ENCODE measurements at regions not wholly inside any gene's neighbourhood (a gene's known extent, or its start where the extent isn't known, plus 50 kb on each side); places are given as distances from the start of the nearest gene placed in this dataset.

DNA sequence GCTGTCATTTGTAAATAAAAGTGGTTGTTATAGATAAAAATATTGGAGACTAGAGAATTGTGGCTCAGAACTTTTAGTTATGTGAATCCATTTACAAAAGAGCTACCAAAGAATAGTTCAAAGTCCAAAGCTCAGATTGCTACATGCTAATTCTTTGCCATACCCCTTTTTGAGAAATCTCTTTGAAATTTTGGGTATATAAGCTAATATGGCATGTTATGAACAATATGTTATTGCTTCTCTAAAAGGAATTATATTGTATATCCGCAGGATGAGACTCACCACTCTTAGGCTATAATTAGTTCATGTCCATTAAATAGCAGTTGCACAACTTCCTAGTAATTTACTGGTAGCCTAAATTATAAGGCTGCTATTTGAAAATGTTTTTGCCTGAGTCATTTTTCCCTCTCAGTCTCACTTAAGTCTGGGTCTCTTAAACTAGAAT is 178.0 kb downstream of the ZNF281 start:
- H3K4me1 ChIP-seq (ENCODE audit: control insufficient read depth in 2 of 2, insufficient read depth in 2 of 2, low read length in 2 of 2), result no peaks in the 10 kb centered on the region
- ChIA-PET CTCF (interaction anchor here (0.6 kb wide), 1 partner anchor 257 kb away, joined by 3 read pairs; no protein-coding TSS in a partner anchor), POLR2A (interaction anchor here (0.6 kb wide), 1 partner anchor 408 kb away, joined by 3 read pairs; no protein-coding TSS in a partner anchor)
- no peak for DNase-seq
- no peak overlapping the region for H3K27ac ChIP-seq (ENCODE audit: low read depth, low read length)
- H3K27me3 ChIP-seq (ENCODE audit: control insufficient read depth in 2 of 2, insufficient read depth in 2 of 2, low read length in 2 of 2), result no peaks in the 10 kb centered on the region
- H3K4me3 Mint-ChIP-seq, result no peak overlapping the region
- H3K36me3 Mint-ChIP-seq, result peaks cover 0 to 5% (median 0%) of the 10 kb centered on the region in 5 donors
- no peak overlapping the region for H3K27ac Mint-ChIP-seq
- peaks cover 2 to 8% (median 2%) of the 10 kb centered on the region in 7 donors for H3K4me1 Mint-ChIP-seq
- peaks cover 4 to 27% (median 6%) of the 10 kb centered on the region in 5 donors for H3K27me3 Mint-ChIP-seq
- H3K9me3 Mint-ChIP-seq, result peaks cover 0 to 2% (median 0%) of the 10 kb centered on the region in 11 donors
- no peaks in the 10 kb centered on the region for H3K36me3 ChIP-seq (ENCODE audit: control insufficient read depth in 2 of 3, insufficient read depth in 3 of 3, low read length in 3 of 3)
- no peaks in the 10 kb centered on the region for H3K9me3 ChIP-seq (ENCODE audit: control insufficient read depth in 2 of 3, low read length in 3 of 3)
- intact Hi-C loops (cut with micrococcal nuclease), result no loop called here
- no peak overlapping the region for H3K4me3 ChIP-seq (ENCODE audit: low read length)
- ATAC-seq, result no peak

GRCh38 chr1:200230671-200231070 is 179.2 kb downstream of the ZNF281 start:
- ChIA-PET CTCF (interaction anchor here (0.8 kb wide), 1 partner anchor 15 kb away, joined by 3 read pairs; no protein-coding TSS in a partner anchor), POLR2A (no interaction called here)
- no peak overlapping the region for H3K27ac Mint-ChIP-seq
- H3K4me1 Mint-ChIP-seq, result peaks cover 11 to 19% (median 14%) of the 10 kb centered on the region in 7 donors
- Histone ChIP-seq H3K27me3 (ENCODE audit: control insufficient read depth in 2 of 2, insufficient read depth in 2 of 2, low read length in 2 of 2) (no peaks in the 10 kb centered on the region), H3K27ac (ENCODE audit: low read depth, low read length) (no peak overlapping the region), H3K4me3 (ENCODE audit: low read length) (no peak overlapping the region), H3K36me3 (ENCODE audit: control insufficient read depth in 2 of 3, insufficient read depth in 3 of 3, low read length in 3 of 3) (no peaks in the 10 kb centered on the region), H3K4me1 (ENCODE audit: control insufficient read depth in 2 of 2, insufficient read depth in 2 of 2, low read length in 2 of 2) (no peaks in the 10 kb centered on the region), H3K9me3 (ENCODE audit: control insufficient read depth in 2 of 3, low read length in 3 of 3) (no peaks in the 10 kb centered on the region)
- peaks cover 0 to 5% (median 0%) of the 10 kb centered on the region in 5 donors for H3K36me3 Mint-ChIP-seq
- peaks cover 0 to 1% (median 0%) of the 10 kb centered on the region in 11 donors for H3K9me3 Mint-ChIP-seq
- peaks cover 0 to 20% (median 1%) of the 10 kb centered on the region in 5 donors for H3K27me3 Mint-ChIP-seq
- H3K4me3 Mint-ChIP-seq, result no peak overlapping the region
- ATAC-seq (no peak), DNase-seq (no peak)
- intact Hi-C loops (cut with micrococcal nuclease), result no loop called here

DNA sequence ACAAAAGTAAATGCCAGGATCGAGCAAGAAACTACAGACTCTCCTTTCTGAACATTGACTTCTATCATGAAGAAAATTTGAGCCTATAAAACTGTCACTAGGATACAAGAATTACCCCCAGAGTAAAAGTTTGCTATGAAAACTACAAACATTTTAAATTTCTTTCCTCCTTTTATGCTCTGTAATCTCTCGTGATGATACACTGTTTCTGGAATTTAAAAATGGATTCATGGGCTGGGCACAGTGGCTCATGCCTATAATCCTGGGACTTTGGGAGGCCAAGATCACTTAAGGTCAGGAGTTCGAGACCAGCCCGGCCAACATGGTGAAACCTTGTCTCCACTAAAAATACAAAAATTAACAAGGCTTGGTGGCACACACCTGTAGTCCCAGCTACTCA is 181.3 kb downstream of the ZNF281 start:
- Histone ChIP-seq H3K36me3 (ENCODE audit: control insufficient read depth in 2 of 3, insufficient read depth in 3 of 3, low read length in 3 of 3) (no peaks in the 10 kb centered on the region), H3K4me1 (ENCODE audit: control insufficient read depth in 2 of 2, insufficient read depth in 2 of 2, low read length in 2 of 2) (no peaks in the 10 kb centered on the region), H3K27ac (ENCODE audit: low read depth, low read length) (no peak overlapping the region), H3K9me3 (ENCODE audit: control insufficient read depth in 2 of 3, low read length in 3 of 3) (no peaks in the 10 kb centered on the region), H3K27me3 (ENCODE audit: control insufficient read depth in 2 of 2, insufficient read depth in 2 of 2, low read length in 2 of 2) (no peaks in the 10 kb centered on the region), H3K4me3 (ENCODE audit: low read length) (no peak overlapping the region)
- H3K4me1 Mint-ChIP-seq, result peaks cover 11 to 25% (median 22%) of the 10 kb centered on the region in 7 donors
- peaks cover 0 to 15% (median 0%) of the 10 kb centered on the region in 5 donors for H3K27me3 Mint-ChIP-seq
- ChIA-PET CTCF (no interaction called here), POLR2A (no interaction called here)
- H3K4me3 Mint-ChIP-seq, result no peak overlapping the region
- no peak for DNase-seq
- no peaks in the 10 kb centered on the region for H3K9me3 Mint-ChIP-seq
- peak overlapping the region in 1 of 9 donors; percentile 28 for H3K27ac Mint-ChIP-seq
- intact Hi-C loops (cut with micrococcal nuclease), result no loop called here
- peaks cover 0 to 3% (median 0%) of the 10 kb centered on the region in 5 donors for H3K36me3 Mint-ChIP-seq
- ATAC-seq, result no peak

DNA sequence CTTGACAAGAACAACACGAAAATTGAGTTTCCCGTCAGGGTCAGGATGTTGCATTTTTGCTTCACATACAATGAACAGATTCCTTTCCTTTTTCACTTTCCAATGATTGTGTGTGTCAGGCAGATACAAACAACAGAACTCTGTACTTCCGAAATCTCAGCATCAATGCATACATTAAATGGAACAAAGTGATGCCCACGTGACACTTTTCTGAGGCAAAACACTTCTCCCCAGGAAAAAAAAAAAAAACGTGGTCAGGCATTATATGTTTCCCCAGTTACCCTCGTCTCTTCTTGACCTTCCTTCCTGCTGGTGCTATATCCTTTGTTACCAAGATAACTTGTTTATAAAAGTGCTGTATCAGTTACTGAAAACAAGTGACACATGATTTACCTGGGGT is 181.8 kb downstream of the ZNF281 start:
- Histone ChIP-seq H3K4me3 (ENCODE audit: low read length) (no peak overlapping the region), H3K36me3 (ENCODE audit: control insufficient read depth in 2 of 3, insufficient read depth in 3 of 3, low read length in 3 of 3) (no peaks in the 10 kb centered on the region), H3K27ac (ENCODE audit: low read depth, low read length) (no peak overlapping the region), H3K27me3 (ENCODE audit: control insufficient read depth in 2 of 2, insufficient read depth in 2 of 2, low read length in 2 of 2) (no peaks in the 10 kb centered on the region), H3K9me3 (ENCODE audit: control insufficient read depth in 2 of 3, low read length in 3 of 3) (no peaks in the 10 kb centered on the region), H3K4me1 (ENCODE audit: control insufficient read depth in 2 of 2, insufficient read depth in 2 of 2, low read length in 2 of 2) (no peaks in the 10 kb centered on the region)
- peaks cover 11 to 27% (median 22%) of the 10 kb centered on the region in 7 donors for H3K4me1 Mint-ChIP-seq
- H3K4me3 Mint-ChIP-seq, result no peak overlapping the region
- intact Hi-C loops (cut with micrococcal nuclease), result no loop called here
- H3K27me3 Mint-ChIP-seq, result peaks cover 0 to 15% (median 4%) of the 10 kb centered on the region in 5 donors
- DNase-seq, result no peak
- ChIA-PET POLR2A (no interaction called here), CTCF (no interaction called here)
- peak overlapping the region in 1 of 9 donors; percentile 28 for H3K27ac Mint-ChIP-seq
- H3K36me3 Mint-ChIP-seq, result peaks cover 0 to 3% (median 0%) of the 10 kb centered on the region in 5 donors
- no peaks in the 10 kb centered on the region for H3K9me3 Mint-ChIP-seq
- no peak for ATAC-seq

Data from naive thymus-derived CD4-positive, alpha-beta T cell (primary cell).